Type B pancreatic cell (in vitro differentiated cells): ENCODE measurements at regions not wholly inside any gene's neighbourhood (a gene's known extent, or its start where the extent isn't known, plus 50 kb on each side); places are given as distances from the start of the nearest gene placed in this dataset.

Source experiments
- DNase-seq: peaks from one replicate; pipeline ENCODE4 v3.0.0; 2021; ENCODE audit warnings: mixed read lengths; ENCODE audit not compliant: unreplicated experiment; ENCODE audit errors: extremely low spot score
- H3K27ac Mint-ChIP-seq: 2 replicates; pipeline ENCODE4 v1.8.0; 2021; ENCODE audit warnings: mild to moderate bottlenecking, mixed read lengths
- H3K27me3 Mint-ChIP-seq: 2 replicates; pipeline ENCODE4 v1.8.0; 2021; ENCODE audit warnings: mixed read lengths
- H3K36me3 Mint-ChIP-seq: 2 replicates; pipeline ENCODE4 v1.8.0; 2021; ENCODE audit warnings: mixed read lengths
- H3K4me1 Mint-ChIP-seq: one replicate; pipeline ENCODE4 v1.8.0; 2021; ENCODE audit warnings: mixed read lengths; ENCODE audit not compliant: unreplicated experiment
- H3K4me3 Mint-ChIP-seq: 2 replicates; pipeline ENCODE4 v1.8.0; 2021; ENCODE audit warnings: mild to moderate bottlenecking, mixed read lengths
- H3K9me3 Mint-ChIP-seq: 2 replicates; pipeline ENCODE4 v1.8.0; 2021; ENCODE audit warnings: mixed read lengths
- TF ChIP-seq, protein P1 (sequence below): fragments of 200-600 bp; sonication (generic); conservative IDR thresholded peaks from 2 replicates; pipeline ENCODE4 v1.5.0; 2021; ENCODE audit warnings: antibody characterized with exemption, mild to moderate bottlenecking

DNA sequence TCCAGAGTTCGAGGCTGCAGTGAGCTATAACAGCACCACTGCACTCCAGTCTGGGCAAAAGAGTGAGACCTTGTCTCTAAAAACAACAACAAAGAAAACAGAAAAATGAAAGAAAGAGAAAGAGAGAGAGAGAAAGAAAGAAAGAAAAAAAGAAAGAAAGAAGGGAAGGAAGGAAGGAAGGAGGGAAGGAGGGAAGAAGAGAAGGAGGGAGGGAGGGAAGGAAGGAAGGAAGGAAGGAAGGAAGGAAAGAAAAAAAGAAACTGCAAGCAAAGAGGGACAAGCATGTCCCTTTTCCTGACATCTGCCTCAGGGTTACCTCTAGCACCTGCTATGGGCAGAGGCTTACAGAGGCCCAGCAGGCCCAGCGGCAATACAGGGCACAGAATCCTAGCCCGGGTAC, 475.0 kb downstream of the MIAT start:
- H3K9me3 Mint-ChIP-seq, result no peaks in the 10 kb centered on the region
- H3K4me1 Mint-ChIP-seq, result peaks cover 27% of the 10 kb centered on the region
- TF ChIP-seq, protein P1, sequence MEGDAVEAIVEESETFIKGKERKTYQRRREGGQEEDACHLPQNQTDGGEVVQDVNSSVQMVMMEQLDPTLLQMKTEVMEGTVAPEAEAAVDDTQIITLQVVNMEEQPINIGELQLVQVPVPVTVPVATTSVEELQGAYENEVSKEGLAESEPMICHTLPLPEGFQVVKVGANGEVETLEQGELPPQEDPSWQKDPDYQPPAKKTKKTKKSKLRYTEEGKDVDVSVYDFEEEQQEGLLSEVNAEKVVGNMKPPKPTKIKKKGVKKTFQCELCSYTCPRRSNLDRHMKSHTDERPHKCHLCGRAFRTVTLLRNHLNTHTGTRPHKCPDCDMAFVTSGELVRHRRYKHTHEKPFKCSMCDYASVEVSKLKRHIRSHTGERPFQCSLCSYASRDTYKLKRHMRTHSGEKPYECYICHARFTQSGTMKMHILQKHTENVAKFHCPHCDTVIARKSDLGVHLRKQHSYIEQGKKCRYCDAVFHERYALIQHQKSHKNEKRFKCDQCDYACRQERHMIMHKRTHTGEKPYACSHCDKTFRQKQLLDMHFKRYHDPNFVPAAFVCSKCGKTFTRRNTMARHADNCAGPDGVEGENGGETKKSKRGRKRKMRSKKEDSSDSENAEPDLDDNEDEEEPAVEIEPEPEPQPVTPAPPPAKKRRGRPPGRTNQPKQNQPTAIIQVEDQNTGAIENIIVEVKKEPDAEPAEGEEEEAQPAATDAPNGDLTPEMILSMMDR, result no peak
- no peak overlapping the region for H3K27ac Mint-ChIP-seq
- DNase-seq, result no peak
- no peaks in the 10 kb centered on the region for H3K36me3 Mint-ChIP-seq
- H3K27me3 Mint-ChIP-seq, result peaks cover 30% of the 10 kb centered on the region
- H3K4me3 Mint-ChIP-seq, result no peak overlapping the region

DNA sequence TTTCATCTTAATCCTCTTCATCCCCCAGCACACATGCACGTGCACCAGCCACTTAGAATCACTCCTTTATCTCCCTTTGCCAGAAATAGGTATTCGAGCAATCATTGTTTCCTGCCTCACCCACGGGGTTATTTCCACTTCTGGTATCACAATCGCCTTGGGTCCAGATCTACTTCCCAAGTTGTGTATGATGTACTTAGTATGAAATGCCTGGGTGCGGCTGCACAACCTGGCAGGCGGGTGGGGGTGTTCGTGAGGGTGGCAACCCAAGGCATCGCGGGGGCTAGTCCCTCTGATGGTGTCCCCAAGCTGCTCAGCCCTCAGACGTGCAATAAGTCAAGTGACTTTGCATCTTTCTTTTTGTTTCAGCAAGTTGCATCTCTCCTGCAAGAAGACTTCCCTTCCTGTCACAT, 475.6 kb downstream of the MIAT start:
- H3K9me3 Mint-ChIP-seq, result no peaks in the 10 kb centered on the region
- TF ChIP-seq, protein P1, result no peak
- no peak overlapping the region for H3K4me3 Mint-ChIP-seq
- DNase-seq, result no peak
- peaks cover 27% of the 10 kb centered on the region for H3K4me1 Mint-ChIP-seq
- H3K27ac Mint-ChIP-seq, result no peak overlapping the region
- H3K27me3 Mint-ChIP-seq, result peaks cover 33% of the 10 kb centered on the region
- no peaks in the 10 kb centered on the region for H3K36me3 Mint-ChIP-seq

DNA sequence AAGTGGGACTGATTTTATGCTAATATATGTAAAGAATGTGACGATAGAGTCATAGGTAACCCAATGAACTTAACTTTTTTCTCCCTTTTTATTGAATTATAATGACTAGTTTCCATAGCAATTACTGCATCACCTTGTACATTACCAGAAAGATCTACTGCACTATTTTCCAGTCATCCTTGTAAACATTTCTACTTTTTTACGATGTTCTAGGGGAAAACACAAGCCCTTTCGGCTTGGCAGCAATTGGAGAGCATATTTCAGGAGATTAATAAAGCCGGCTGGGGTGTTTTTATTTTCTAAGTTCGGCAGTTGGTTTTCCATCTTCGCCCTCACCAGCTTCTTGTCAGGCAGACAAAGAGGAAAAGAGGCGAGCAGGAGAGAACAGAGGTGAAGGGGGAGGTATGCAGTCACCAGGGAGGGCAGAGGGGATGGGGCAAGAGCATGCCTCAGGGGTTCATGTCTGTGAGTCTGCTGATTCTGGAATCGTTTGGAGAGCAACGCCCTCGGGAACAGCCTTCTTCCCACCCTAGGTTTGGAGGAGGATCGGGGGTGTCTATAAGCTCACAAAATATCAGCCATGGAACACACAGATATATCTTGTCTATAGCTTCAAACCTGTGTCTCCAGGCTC, 476.4 kb downstream of the MIAT start:
- Mint-ChIP-seq H3K36me3 (no peaks in the 10 kb centered on the region), H3K9me3 (no peaks in the 10 kb centered on the region), H3K4me3 (no peak overlapping the region), H3K27ac (no peak overlapping the region), H3K4me1 (peaks cover 27% of the 10 kb centered on the region), H3K27me3 (peaks cover 37% of the 10 kb centered on the region)
- DNase-seq, result no peak
- TF ChIP-seq, protein P1, result no peak

DNA sequence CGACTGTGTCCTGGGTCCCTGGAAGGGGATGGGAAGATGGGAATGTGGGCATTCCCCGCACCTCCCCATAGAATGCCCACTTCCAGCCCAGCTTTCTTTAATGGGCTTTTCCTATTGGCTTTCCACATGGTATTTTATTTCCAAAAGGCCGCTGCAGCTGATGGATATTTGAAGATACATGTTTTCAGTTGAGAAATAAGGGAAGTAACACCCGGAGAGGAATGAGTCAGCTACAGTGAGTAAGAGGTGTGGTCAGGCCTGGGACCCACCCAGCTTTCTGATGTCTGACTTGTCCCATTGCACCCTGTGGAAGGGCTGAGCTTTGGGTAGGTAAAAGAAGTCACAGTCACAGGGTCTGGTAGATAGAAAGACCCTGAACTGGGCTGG, 476.9 kb downstream of the MIAT start:
- TF ChIP-seq, protein P1, result no peak
- Mint-ChIP-seq H3K4me3 (no peak overlapping the region), H3K27me3 (peaks cover 37% of the 10 kb centered on the region), H3K36me3 (no peaks in the 10 kb centered on the region), H3K9me3 (no peaks in the 10 kb centered on the region), H3K4me1 (peaks cover 27% of the 10 kb centered on the region), H3K27ac (no peak overlapping the region)
- DNase-seq, result no peak

DNA sequence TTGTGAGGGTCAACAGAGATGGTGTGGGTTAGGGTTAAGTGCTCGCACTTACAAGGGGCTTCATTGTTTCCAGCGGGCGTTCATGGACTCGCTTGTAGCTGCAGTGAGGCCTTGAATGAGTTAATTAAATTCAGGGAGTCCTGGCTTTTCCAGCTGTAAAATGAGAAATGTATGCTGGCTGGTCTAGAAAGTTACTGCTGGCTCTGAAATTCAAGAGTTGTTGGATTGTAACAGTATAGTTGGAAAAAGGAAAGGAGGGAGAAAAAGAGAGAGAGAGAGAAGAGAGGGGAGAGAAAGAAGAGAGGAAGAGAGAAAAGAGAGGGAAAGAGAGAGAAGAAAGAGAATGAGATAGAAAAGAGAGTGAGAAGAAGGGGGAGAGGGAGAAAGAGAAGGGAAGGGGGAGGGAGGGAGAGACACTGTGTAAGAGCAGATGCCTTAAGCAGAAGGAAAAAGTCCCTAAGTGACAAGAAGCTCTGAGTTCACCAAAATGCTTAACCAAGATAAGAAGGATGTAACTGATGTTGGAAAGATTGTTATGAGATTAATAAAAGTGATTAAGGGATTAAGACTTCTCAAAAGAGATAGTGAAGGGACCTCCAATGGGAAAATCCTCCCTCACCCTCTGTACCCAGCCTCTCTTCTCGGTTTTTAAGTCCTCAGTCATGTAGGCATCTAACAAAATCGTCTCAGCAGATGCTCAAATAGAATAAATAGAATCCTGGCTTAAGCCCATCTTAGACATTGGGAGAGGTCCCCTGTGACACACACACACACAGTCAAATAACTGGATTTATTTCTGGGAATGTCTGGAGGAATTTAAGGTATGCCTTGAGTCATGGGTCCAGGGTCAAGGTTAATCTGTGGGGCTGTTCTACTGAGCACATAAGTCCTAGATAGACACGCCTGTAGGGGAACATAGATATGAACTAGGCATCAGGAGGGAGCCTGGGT, 477.9 kb downstream of the MIAT start:
- peaks cover 39% of the 10 kb centered on the region for H3K27me3 Mint-ChIP-seq
- TF ChIP-seq, protein P1, result no peak
- no peaks in the 10 kb centered on the region for H3K36me3 Mint-ChIP-seq
- H3K4me3 Mint-ChIP-seq, result no peak overlapping the region
- no peaks in the 10 kb centered on the region for H3K9me3 Mint-ChIP-seq
- H3K4me1 Mint-ChIP-seq, result peaks cover 27% of the 10 kb centered on the region
- no peak for DNase-seq
- no peak overlapping the region for H3K27ac Mint-ChIP-seq
